Upper lobe of left lung (tissue), 6 donors: ENCODE measurements at regions not wholly inside any gene's neighbourhood (a gene's known extent, or its start where the extent isn't known, plus 50 kb on each side); places are given as distances from the start of the nearest gene placed in this dataset.

Experiments
- ATAC-seq, 2 donors: fragments of 200-7000 bp; cut with Tn5 transposase; one replicate each; pipeline ENCODE4 v1.9.1; 2022; ENCODE audit warnings: mild to moderate bottlenecking in 2 of 2, moderate library complexity in 2 of 2; ENCODE audit not compliant: low FRiP score in 2 of 2
- DNase-seq, 2 donors: peaks; one replicate each; pipeline ENCODE4 v3.0.0-alpha.2; 2019 to 2020
- H3K27ac ChIP-seq, 4 donors: fragments of 200-600 bp; sonication (generic); one replicate each; pipeline ENCODE4 v1.5.1; 2016 to 2019
- H3K27me3 ChIP-seq, 4 donors: fragments of 200-600 bp; sonication (generic); one replicate each; pipeline ENCODE4 v1.5.1; 2017 to 2019
- H3K36me3 ChIP-seq, 4 donors: fragments of 200-600 bp; sonication (generic); one replicate each; pipeline ENCODE4 v1.5.1; 2016 to 2019
- H3K4me1 ChIP-seq, 4 donors: fragments of 200-600 bp; sonication (generic); one replicate each; pipeline ENCODE4 v1.5.1; 2018 to 2019
- H3K4me3 ChIP-seq, 4 donors: fragments of 200-600 bp; sonication (generic); one replicate each; pipeline ENCODE4 v1.5.1; 2017 to 2019; ENCODE audit warnings: mild to moderate bottlenecking in 2 of 4, moderate library complexity in 1 of 4
- H3K9me3 ChIP-seq, 4 donors: fragments of 200-600 bp; sonication (generic); one replicate each; pipeline ENCODE4 v1.5.1; 2018 to 2019
- EP300 ChIP-seq, 4 donors: sonication (generic); formaldehyde crosslinking; IDR thresholded peaks; one replicate each; pipeline ENCODE4 v1.5.1; 2017; ENCODE audit warnings: antibody characterized with exemption in 4 of 4, control low read depth in 2 of 4
- POLR2A ChIP-seq, 4 donors: fragments of 450-650 bp; IDR thresholded peaks; one replicate each; pipeline ENCODE4 v1.5.1; 2016 to 2017; ENCODE audit warnings: antibody characterized with exemption in 4 of 4, mild to moderate bottlenecking in 2 of 4
- POLR2AphosphoS5 ChIP-seq, 2 donors: sonication (generic); formaldehyde crosslinking; IDR thresholded peaks; one replicate each; pipeline ENCODE4 v1.5.1; 2017; ENCODE audit warnings: antibody characterized with exemption in 2 of 2
- WGBS, 2 donors: methylation state at CpG; one replicate each; pipeline ENCODE4 v1.1.5; 2017 to 2018; 5-methylcytosine and 5-hydroxymethylcytosine counted together
- TF ChIP-seq, protein P1 (sequence below), 6 experiments: fragments of 450-650 bp in 4 of 6; fragments of 200-600 bp in 2 of 6; sonication (generic) in 2 of 6; IDR thresholded peaks; one replicate each; pipeline ENCODE4 v1.5.1; 2016 to 2019; ENCODE audit warnings: antibody characterized with exemption in 6 of 6
- donor health status: DM: no; HTN: no; CAD: no; lungs with moderate emphysema.
- donor health status: DM: no; HTN: yes; CAD: no; lungs with severe emphysema.

DNA sequence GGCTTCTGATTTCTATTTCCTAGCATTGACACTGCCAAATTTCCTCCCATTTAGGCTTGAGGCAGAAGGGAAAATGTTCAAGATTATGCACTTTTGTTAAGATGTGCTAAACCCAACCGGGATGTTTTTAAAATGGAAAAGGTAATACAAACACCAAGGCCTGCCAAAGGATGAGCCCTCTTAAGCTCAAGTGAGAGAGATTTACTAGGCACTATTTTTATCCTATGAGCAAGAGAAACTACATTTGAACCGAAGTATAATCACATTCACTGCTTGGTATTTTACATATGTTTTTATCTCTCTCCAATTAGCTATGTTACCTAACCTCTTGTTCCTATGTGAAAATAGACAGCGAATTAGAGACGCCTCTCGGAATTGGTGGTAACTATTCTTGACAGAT is 295.8 kb downstream of the GABRB3 start:
- Histone ChIP-seq H3K27me3 (no peaks in the 10 kb centered on the region), H3K4me1 (no peaks in the 10 kb centered on the region), H3K36me3 (no peaks in the 10 kb centered on the region), H3K4me3 (no peak overlapping the region), H3K9me3 (peaks cover 0 to 13% (median 3%) of the 10 kb centered on the region in 4 donors), H3K27ac (no peak overlapping the region)
- no peak for DNase-seq
- no peak for ATAC-seq
- no peak for TF ChIP-seq POLR2AphosphoS5 (IDR thresholded peaks at IDR 0.05)
- no peak for TF ChIP-seq POLR2A (IDR thresholded peaks at IDR 0.05)
- 85 to 89% methylated on average over 5 of the region's 5 CpGs for WGBS, 2 donors

DNA sequence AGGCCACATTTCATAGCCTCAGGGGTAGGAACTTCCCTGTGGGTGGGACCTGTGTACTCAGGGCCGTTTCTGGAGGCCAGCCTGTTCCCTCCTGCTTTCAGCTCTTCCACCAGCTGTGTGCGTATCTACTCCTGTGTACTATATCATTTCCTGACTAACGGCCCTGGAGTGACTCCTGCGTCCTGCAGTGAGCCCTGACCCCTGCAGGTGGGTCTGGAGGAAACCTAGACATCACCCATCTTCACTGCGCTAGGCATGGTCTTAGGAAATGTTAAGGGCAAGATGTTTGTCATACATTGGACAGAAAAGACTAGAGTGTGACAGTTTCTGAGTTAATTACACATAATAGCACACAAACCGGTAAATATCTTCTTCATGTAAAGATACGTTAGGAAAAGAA is 297.3 kb downstream of the GABRB3 start:
- Histone ChIP-seq H3K27me3 (no peaks in the 10 kb centered on the region), H3K36me3 (no peaks in the 10 kb centered on the region), H3K4me1 (no peaks in the 10 kb centered on the region), H3K4me3 (no peak overlapping the region), H3K9me3 (peaks cover 0 to 13% (median 3%) of the 10 kb centered on the region in 4 donors), H3K27ac (no peak overlapping the region)
- 70% methylated on average over 7 of the region's 7 CpGs for WGBS, 2 donors
- DNase-seq (no peak), ATAC-seq (peak in 1 of 2 donors; percentile 40)
- no peak for TF ChIP-seq POLR2A (IDR thresholded peaks at IDR 0.05)
- TF ChIP-seq POLR2AphosphoS5 (IDR thresholded peaks at IDR 0.05) = no peak
- TF ChIP-seq EP300 (IDR thresholded peaks at IDR 0.05) = no peak
- TF ChIP-seq, protein P1, sequence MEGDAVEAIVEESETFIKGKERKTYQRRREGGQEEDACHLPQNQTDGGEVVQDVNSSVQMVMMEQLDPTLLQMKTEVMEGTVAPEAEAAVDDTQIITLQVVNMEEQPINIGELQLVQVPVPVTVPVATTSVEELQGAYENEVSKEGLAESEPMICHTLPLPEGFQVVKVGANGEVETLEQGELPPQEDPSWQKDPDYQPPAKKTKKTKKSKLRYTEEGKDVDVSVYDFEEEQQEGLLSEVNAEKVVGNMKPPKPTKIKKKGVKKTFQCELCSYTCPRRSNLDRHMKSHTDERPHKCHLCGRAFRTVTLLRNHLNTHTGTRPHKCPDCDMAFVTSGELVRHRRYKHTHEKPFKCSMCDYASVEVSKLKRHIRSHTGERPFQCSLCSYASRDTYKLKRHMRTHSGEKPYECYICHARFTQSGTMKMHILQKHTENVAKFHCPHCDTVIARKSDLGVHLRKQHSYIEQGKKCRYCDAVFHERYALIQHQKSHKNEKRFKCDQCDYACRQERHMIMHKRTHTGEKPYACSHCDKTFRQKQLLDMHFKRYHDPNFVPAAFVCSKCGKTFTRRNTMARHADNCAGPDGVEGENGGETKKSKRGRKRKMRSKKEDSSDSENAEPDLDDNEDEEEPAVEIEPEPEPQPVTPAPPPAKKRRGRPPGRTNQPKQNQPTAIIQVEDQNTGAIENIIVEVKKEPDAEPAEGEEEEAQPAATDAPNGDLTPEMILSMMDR (IDR thresholded peaks at IDR 0.05) = no peak

DNA sequence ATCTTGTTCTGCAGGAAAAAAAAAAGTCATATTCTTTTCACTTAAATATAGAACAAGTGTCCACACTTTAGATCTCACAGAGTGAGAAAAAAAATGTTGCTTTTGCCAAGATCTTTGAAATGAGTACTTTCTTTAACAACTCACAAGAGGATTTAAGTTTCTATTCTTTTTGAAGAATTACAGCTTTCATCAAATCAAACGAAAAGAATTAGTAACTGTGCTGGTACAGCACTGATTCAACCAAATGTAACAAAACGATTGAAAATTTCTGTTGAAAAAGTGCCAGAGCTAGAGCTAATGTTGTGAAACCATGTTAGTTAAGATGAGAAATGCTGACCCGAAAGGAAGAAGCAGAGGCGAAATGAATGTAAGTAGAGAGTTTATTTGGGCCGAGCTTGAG is 300.2 kb downstream of the GABRB3 start:
- no peak for DNase-seq
- H3K27me3 ChIP-seq = no peaks in the 10 kb centered on the region
- no peak overlapping the region for H3K4me3 ChIP-seq
- 71 to 78% methylated on average over 5 of the region's 5 CpGs for WGBS, 2 donors
- H3K9me3 ChIP-seq = peaks cover 0 to 13% (median 3%) of the 10 kb centered on the region in 4 donors
- H3K27ac ChIP-seq = no peak overlapping the region
- ATAC-seq = no peak
- H3K36me3 ChIP-seq = no peaks in the 10 kb centered on the region
- TF ChIP-seq POLR2AphosphoS5 (IDR thresholded peaks at IDR 0.05) (no peak), EP300 (IDR thresholded peaks at IDR 0.05) (no peak), POLR2A (IDR thresholded peaks at IDR 0.05) (no peak)
- TF ChIP-seq, protein P1 (IDR thresholded peaks at IDR 0.05) = no peak
- no peaks in the 10 kb centered on the region for H3K4me1 ChIP-seq

DNA sequence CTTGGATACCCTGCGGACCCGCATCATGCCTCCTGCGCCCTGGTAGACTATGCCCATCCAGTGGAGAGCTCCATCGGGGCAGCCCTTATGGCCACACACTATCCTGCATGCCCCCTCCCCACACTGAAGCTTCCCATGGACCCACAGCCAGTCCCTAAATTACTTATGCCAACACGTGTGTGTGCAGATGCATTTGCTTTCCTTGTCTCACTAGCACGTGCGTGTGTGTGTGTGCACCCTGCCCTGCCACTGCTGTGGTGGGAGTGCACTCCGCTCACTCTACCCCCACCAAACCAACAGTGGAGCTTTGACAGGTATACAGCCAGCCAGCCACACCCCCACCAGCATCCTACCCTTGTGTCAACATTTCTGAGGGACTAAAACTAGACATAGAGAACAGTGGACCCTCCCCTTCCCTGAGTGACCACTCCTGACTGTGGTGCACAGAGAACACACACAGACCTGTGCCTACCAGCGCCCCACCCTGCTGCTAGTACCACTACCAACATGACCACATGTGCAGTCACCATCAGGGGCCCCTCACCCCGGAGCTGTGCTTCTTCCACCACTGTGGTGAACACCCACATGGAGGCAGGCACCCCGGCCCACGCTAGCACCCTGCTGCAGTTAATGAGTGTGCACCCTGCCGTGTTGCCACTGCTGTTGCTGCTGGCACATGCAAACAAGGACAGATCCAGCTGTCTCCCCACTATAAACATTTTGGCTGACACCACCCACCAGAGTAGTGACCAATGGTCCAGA is 310.8 kb downstream of the GABRB3 start:
- Histone ChIP-seq H3K9me3 (peaks cover 0 to 30% (median 8%) of the 10 kb centered on the region in 4 donors), H3K4me1 (no peaks in the 10 kb centered on the region), H3K27me3 (no peaks in the 10 kb centered on the region), H3K27ac (no peak overlapping the region), H3K36me3 (no peaks in the 10 kb centered on the region), H3K4me3 (no peak overlapping the region)
- 91 to 93% methylated on average over 6 to 13 of the region's 13 CpGs for WGBS, 2 donors
- ATAC-seq (peak; percentile 19 to 43), DNase-seq (peak in 1 of 2 donors; percentile 45)
- no peak for TF ChIP-seq POLR2AphosphoS5 (IDR thresholded peaks at IDR 0.05)
- TF ChIP-seq EP300 (IDR thresholded peaks at IDR 0.05) = no peak
- no peak for TF ChIP-seq POLR2A (IDR thresholded peaks at IDR 0.05)
- TF ChIP-seq, protein P1 (IDR thresholded peaks at IDR 0.05) = no peak

DNA sequence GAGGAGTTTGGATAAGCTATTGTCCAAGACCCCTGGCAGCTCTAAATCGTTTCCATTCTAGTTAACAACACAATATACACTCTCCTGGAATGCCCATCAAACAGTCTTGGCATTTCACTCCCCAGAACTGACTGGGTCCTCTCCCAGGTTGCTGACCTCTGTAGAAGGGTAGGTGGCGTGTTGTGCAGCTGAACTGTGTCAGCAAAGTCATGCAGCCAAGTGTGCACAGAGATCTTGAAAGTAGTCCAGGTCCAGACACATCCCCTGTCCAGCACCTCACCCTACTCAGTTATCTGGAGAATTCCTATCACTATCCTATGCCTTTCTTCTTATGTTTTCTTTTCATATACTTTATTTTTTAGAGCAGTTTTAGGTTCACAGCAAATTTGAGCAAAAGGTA is 312.7 kb downstream of the GABRB3 start:
- H3K4me1 ChIP-seq = no peaks in the 10 kb centered on the region
- H3K27ac ChIP-seq = no peak overlapping the region
- no peaks in the 10 kb centered on the region for H3K36me3 ChIP-seq
- H3K27me3 ChIP-seq = no peaks in the 10 kb centered on the region
- ATAC-seq (no peak), DNase-seq (no peak)
- TF ChIP-seq, protein P1 (IDR thresholded peaks at IDR 0.05) = no peak
- no peak for TF ChIP-seq EP300 (IDR thresholded peaks at IDR 0.05)
- no peak for TF ChIP-seq POLR2AphosphoS5 (IDR thresholded peaks at IDR 0.05)
- no peak for TF ChIP-seq POLR2A (IDR thresholded peaks at IDR 0.05)
- peaks cover 0 to 40% (median 6%) of the 10 kb centered on the region in 4 donors for H3K9me3 ChIP-seq
- no peak overlapping the region for H3K4me3 ChIP-seq
- WGBS, 2 donors = 30 to 45% methylated on average over 2 of the region's 2 CpGs
